GM21717 (cell line): ENCODE measurements at regions not wholly inside any gene's neighbourhood (a gene's known extent, or its start where the extent isn't known, plus 50 kb on each side); places are given as distances from the start of the nearest gene placed in this dataset.

Source experiments
- ATAC-seq: cut with Tn5 transposase; IDR thresholded peaks from one replicate; pipeline ENCODE4 v1.9.1; 2021; ENCODE audit warnings: mild to moderate bottlenecking, moderate library complexity; ENCODE audit not compliant: unreplicated experiment

GRCh38 chr18:10032331-10033015, 118.7 kb downstream of the VAPA start:
- ATAC-seq, result no peak

GRCh38 chr18:10033016-10033399, 119.2 kb downstream of the VAPA start:
- no peak for ATAC-seq

GRCh38 chr18:10035281-10035991, 121.6 kb downstream of the VAPA start:
- no peak for ATAC-seq

- ATAC-seq, result no peak
Measured at GRCh38 chr18:10036479-10036878, 122.7 kb downstream of the VAPA start.

- ATAC-seq, result no peak
Measured at GRCh38 chr18:10037181-10037580, 123.4 kb downstream of the VAPA start.

GRCh38 chr18:10038268-10038667, 124.5 kb downstream of the VAPA start:
- ATAC-seq, result no peak

- ATAC-seq, result no peak
Measured at GRCh38 chr18:10040287-10041011, 126.6 kb downstream of the VAPA start.

- no peak for ATAC-seq
Measured at GRCh38 chr18:10041180-10041579, 127.4 kb downstream of the VAPA start.

GRCh38 chr18:10042492-10042891, 128.7 kb downstream of the VAPA start:
- ATAC-seq, result no peak

GRCh38 chr18:10044054-10044453, 130.2 kb downstream of the VAPA start:
- no peak for ATAC-seq

GRCh38 chr18:10045296-10045891, 131.6 kb downstream of the VAPA start:
- no peak for ATAC-seq

GRCh38 chr18:10046178-10046807, 132.5 kb downstream of the VAPA start:
- no peak for ATAC-seq

- ATAC-seq, result no peak
Measured at GRCh38 chr18:10047237-10047636, 133.4 kb downstream of the VAPA start.

- no peak for ATAC-seq
Measured at GRCh38 chr18:10049747-10050146, 135.9 kb downstream of the VAPA start.

- no peak for ATAC-seq
Measured at GRCh38 chr18:10050956-10051355, 137.1 kb downstream of the VAPA start.

- no peak for ATAC-seq
Measured at GRCh38 chr18:10051877-10052631, 138.2 kb downstream of the VAPA start.

GRCh38 chr18:10052871-10053270, 139.1 kb downstream of the VAPA start:
- no peak for ATAC-seq

GRCh38 chr18:10053861-10054260, 140.0 kb downstream of the VAPA start:
- ATAC-seq, result no peak

GRCh38 chr18:10054366-10054765, 140.6 kb downstream of the VAPA start:
- no peak for ATAC-seq

GRCh38 chr18:10055125-10055750, 141.4 kb downstream of the VAPA start:
- no peak for ATAC-seq
